ENCODE measurements at regions not wholly inside any gene's neighbourhood (a gene's known extent, or its start where the extent isn't known, plus 50 kb on each side); places are given as distances from the start of the nearest gene placed in this dataset.

- TF ChIP-seq, protein P1, sequence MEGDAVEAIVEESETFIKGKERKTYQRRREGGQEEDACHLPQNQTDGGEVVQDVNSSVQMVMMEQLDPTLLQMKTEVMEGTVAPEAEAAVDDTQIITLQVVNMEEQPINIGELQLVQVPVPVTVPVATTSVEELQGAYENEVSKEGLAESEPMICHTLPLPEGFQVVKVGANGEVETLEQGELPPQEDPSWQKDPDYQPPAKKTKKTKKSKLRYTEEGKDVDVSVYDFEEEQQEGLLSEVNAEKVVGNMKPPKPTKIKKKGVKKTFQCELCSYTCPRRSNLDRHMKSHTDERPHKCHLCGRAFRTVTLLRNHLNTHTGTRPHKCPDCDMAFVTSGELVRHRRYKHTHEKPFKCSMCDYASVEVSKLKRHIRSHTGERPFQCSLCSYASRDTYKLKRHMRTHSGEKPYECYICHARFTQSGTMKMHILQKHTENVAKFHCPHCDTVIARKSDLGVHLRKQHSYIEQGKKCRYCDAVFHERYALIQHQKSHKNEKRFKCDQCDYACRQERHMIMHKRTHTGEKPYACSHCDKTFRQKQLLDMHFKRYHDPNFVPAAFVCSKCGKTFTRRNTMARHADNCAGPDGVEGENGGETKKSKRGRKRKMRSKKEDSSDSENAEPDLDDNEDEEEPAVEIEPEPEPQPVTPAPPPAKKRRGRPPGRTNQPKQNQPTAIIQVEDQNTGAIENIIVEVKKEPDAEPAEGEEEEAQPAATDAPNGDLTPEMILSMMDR (IDR thresholded peaks at IDR 0.05), result no peak
- no peak for TF ChIP-seq POLR2AphosphoS5 (IDR thresholded peaks at IDR 0.05)
Observed at GRCh38 chr1:43019226-43019625, 60.6 kb upstream of the SLC2A1 start.
